GM19468 (cell line): ENCODE measurements at regions not wholly inside any gene's neighbourhood (a gene's known extent, or its start where the extent isn't known, plus 50 kb on each side); places are given as distances from the start of the nearest gene placed in this dataset.
"Not testable (repeated sequence)": the region's sequence is repeated elsewhere in the genome, so short reads cannot be mapped to it uniquely, and the experiment has no call there.

Experiments
- ATAC-seq: cut with Tn5 transposase; IDR thresholded peaks from one replicate; pipeline ENCODE4 v1.9.1; 2021; ENCODE audit warnings: mild to moderate bottlenecking, moderate library complexity, moderate number of reproducible peaks; ENCODE audit not compliant: unreplicated experiment; ENCODE audit errors: extremely low read depth

DNA sequence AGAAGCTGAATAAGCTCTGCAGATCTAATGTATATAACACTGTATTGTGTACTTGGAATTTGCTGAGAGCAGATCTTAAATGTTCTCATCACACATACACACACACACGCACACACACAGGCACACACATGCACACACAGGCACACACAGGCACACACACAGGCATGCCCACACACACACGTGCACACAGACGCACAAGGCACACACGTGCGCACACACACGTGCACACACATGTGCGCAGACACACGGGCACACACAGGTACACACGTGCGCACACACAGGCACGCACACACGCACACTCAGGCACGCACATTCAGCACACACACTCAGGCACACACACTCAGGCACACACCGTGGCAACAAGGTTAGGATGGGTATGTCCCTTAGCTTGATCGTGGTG, 164.5 kb upstream of the LRRC61 start:
- ATAC-seq = not testable (repeated sequence)

DNA sequence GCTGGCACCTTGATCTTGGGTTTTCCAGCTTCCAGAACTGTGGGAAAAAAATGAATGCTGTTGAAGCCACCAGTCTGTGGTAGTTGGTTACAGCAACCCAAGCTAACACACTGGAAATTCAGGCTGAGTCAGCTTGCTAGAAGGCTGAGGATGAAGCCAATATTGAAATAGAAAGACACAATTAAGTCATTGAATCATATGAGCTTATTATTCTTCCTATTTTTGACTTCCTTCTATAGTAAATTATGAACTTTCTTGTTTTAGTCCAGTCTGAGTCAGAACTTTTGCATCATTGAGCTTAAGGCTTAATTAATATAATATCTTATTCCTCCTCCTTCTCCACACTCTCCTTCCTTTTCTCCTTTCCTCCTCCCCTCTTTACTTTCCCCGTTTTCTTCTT, 153.6 kb upstream of the LRRC61 start:
- not testable (repeated sequence) for ATAC-seq

DNA sequence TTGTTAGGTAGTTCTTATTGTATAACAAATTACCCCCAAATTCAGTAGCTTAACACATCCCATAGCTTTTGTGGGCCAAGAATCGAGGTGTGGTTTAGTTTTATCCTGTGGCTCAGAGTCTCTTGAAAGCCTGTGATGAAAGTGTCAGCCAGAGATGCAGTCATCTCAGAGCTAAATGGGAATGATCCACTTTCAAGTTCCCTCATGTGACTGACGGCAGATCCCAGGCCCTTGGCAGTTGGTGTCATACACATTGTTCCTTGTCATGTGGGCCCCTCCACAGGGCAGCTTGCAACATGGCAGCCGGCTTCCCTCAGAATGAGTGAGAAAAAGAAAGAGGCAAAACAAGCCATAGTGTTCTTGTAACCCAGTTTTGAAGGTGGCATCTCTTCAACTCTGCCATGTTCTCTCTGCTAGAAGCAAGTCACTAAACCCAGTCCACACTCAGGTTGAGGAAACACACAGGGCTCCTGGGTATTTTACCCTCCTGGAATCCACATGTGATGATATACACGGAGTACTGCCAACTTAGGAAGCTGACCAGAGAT, 153.1 kb upstream of the LRRC61 start:
- not testable (repeated sequence) for ATAC-seq

DNA sequence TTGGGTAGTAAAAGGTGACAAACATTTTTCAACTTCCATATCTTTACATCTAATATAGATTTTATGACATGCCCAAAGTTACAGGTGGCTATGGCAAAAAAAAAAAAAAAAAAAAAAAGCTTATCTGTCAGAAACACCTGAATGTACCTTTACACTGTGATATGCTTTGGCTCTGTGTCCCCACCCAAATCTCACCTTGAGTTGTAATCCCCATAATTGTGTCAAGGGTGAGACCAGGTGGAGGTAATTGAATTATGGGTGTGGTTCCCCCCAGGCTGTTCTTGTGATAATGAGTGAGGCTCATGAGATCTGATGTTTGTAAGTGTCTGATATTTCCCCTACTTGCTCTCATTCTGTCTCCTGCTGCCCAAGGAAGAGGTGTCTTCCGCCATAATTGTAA, 139.6 kb upstream of the LRRC61 start:
- ATAC-seq = not testable (repeated sequence)

DNA sequence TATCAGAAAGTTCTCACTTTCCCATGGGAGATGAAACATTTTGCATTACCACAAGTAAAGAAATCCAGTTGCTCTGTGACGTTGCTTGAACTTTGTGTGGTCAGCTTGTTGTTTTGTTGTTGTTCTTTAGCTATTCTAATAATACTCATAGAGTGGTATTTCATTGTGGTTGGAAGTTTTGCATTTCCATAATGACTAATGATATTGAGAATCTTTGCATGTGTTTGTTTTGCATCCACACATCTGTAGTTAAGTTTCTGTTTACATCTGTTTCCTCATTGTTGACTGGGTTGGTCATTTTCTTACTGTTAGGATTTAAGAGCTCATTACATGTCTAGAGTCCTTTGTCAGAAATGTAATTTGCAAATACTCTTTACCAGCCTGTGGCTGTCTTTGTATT, 133.2 kb upstream of the LRRC61 start:
- ATAC-seq = peak; percentile 91

DNA sequence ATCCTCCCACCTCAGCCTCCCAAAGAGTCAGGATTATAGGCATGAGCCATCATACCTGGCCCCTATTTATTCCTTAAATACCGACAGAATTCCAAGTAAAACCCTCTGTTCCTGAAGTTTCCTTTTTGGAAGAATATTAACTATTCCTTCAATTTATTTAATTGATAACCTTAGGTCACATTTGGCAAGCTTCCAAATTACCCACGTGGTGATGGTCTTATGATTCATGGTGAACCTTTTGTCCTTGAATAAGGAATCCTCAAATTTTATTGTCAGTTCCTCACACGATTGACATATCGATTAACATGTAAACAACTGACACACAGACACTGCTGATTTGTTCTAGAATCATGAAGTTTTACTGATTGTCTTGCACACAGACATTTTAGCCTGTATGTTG, 130.6 kb upstream of the LRRC61 start:
- not testable (repeated sequence) for ATAC-seq

DNA sequence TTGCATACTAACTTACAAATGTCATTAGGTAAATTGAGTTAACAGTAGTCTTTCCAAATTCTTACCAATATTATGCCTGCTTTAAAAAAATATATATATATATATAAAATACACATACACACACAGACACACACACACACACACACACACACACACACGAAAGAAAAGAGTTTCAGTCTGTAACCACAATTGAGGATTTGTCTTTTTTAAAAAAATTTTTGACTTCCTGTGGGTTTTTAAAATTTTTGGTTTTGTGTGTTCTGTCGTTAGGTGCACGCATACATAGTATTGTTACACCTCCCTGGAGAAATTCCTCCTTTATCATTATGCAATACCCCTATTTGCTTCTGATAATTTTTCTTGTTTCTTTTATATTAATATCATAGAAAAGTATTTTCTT, 129.3 kb upstream of the LRRC61 start:
- not testable (repeated sequence) for ATAC-seq
